HL-60 (cell line): ENCODE measurements at regions not wholly inside any gene's neighbourhood (a gene's known extent, or its start where the extent isn't known, plus 50 kb on each side); places are given as distances from the start of the nearest gene placed in this dataset.

ENCODE experiments used
- GABPA ChIP-seq: IDR thresholded peaks from 2 replicates; pipeline ENCODE4 v1.6.1; 2012; ENCODE audit warnings: low read depth
- POLR2AphosphoS5 ChIP-seq: IDR thresholded peaks from 2 replicates; pipeline ENCODE4 v1.6.1; 2012; ENCODE audit warnings: low read depth
- REST ChIP-seq: IDR thresholded peaks from 2 replicates; pipeline ENCODE4 v1.6.1; 2012; ENCODE audit warnings: low read depth; ENCODE audit not compliant: insufficient replicate concordance
- TF ChIP-seq, protein P1 (sequence below): IDR thresholded peaks from one replicate; pipeline ENCODE4 v1.5.1; 2011; ENCODE audit warnings: low read length, control low read depth, inconsistent platforms; ENCODE audit not compliant: insufficient read depth

DNA sequence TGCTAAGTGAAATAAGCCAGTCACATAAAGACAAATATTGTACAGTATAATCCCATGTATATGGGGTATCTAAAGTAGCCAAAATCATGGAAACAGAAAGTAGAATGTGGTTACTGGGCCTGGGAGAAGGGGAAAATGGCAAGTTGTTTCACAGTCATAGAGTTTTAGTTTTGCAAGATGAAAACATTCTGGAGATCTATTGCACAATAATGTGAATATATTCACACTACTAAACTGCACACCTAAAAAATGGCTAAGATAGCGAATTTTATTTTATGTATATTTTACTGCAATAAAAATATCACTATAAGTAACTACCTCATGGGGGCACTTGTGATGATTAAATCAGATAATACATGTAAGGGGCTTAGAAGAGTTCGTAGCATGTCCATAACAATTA is 72.0 kb upstream of the ARHGAP32 start:
- TF ChIP-seq, protein P1, sequence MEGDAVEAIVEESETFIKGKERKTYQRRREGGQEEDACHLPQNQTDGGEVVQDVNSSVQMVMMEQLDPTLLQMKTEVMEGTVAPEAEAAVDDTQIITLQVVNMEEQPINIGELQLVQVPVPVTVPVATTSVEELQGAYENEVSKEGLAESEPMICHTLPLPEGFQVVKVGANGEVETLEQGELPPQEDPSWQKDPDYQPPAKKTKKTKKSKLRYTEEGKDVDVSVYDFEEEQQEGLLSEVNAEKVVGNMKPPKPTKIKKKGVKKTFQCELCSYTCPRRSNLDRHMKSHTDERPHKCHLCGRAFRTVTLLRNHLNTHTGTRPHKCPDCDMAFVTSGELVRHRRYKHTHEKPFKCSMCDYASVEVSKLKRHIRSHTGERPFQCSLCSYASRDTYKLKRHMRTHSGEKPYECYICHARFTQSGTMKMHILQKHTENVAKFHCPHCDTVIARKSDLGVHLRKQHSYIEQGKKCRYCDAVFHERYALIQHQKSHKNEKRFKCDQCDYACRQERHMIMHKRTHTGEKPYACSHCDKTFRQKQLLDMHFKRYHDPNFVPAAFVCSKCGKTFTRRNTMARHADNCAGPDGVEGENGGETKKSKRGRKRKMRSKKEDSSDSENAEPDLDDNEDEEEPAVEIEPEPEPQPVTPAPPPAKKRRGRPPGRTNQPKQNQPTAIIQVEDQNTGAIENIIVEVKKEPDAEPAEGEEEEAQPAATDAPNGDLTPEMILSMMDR, result no peak
- no peak for TF ChIP-seq POLR2AphosphoS5
- no peak for TF ChIP-seq GABPA
- TF ChIP-seq REST, result no peak
